ENCODE measurements at regions not wholly inside any gene's neighbourhood (a gene's known extent, or its start where the extent isn't known, plus 50 kb on each side); places are given as distances from the start of the nearest gene placed in this dataset.

DNA sequence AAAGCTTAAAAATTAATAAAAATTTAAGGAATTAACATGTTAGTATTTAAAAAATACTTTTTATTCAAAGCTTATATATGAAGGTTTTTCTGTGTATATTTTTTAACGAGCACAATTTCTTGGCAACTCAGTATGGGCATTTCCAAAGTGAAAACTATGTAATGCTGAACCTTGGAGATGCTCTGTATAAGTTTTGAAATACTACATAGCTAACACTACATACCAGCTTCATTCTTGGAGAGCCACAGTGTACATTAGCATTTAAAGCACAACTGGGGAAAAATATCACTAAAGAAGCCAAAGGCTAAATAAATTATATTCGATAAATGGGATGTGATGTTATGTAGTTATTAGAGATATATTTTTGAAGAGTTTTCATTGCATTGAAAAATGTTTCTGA lies 446.5 kb downstream of the CCDC85A start:
- Histone ChIP-seq H3K9ac (no peak overlapping the region), H3K4me3 (no peak overlapping the region), H3K27me3 (no peaks in the 10 kb centered on the region), H3F3A (ENCODE audit: low read depth) (no peaks in the 10 kb centered on the region), H3K4me1 (no peaks in the 10 kb centered on the region), H3K36me3 (no peaks in the 10 kb centered on the region), H3K79me2 (ENCODE audit: low read depth) (no peaks in the 10 kb centered on the region), H3K9me3 (ENCODE audit: low read depth) (no peaks in the 10 kb centered on the region), H2AFZ (replicated peaks) (no peak overlapping the region), H4K20me1 (ENCODE audit: low read depth) (no peaks in the 10 kb centered on the region), H3K27ac (no peak overlapping the region), H3K4me2 (no peak overlapping the region)
- no peaks in the 10 kb centered on the region for H3K4me1 Mint-ChIP-seq
- no peak overlapping the region for H3K27ac Mint-ChIP-seq
- no peak for DNase-seq (ENCODE audit: low spot score)
- H3K36me3 Mint-ChIP-seq, result no peaks in the 10 kb centered on the region
- H3K4me3 Mint-ChIP-seq, result no peak overlapping the region
- no peak for TF ChIP-seq CTCF (IDR thresholded peaks at IDR 0.05)
- TF ChIP-seq EZH2 (IDR thresholded peaks at IDR 0.05), result no peak
- no peak for TF ChIP-seq EZH2phosphoT487 (IDR thresholded peaks at IDR 0.05)
- H3K9me3 Mint-ChIP-seq, result peaks cover 2% of the 10 kb centered on the region
- no peaks in the 10 kb centered on the region for H3K27me3 Mint-ChIP-seq (ENCODE audit: insufficient read depth, low read depth)

- DNase-seq (ENCODE audit: low spot score), result no peak
- Histone ChIP-seq H3K79me2 (ENCODE audit: low read depth) (no peaks in the 10 kb centered on the region), H4K20me1 (ENCODE audit: low read depth) (no peaks in the 10 kb centered on the region), H3K9ac (no peak overlapping the region), H3K36me3 (no peaks in the 10 kb centered on the region), H2AFZ (replicated peaks) (no peak overlapping the region), H3K4me3 (no peak overlapping the region), H3K4me2 (no peak overlapping the region), H3F3A (ENCODE audit: low read depth) (no peaks in the 10 kb centered on the region), H3K9me3 (ENCODE audit: low read depth) (no peaks in the 10 kb centered on the region), H3K4me1 (no peaks in the 10 kb centered on the region), H3K27ac (no peak overlapping the region), H3K27me3 (no peaks in the 10 kb centered on the region)
- H3K4me1 Mint-ChIP-seq, result no peaks in the 10 kb centered on the region
- H3K36me3 Mint-ChIP-seq, result no peaks in the 10 kb centered on the region
- TF ChIP-seq CTCF (IDR thresholded peaks at IDR 0.05) (no peak), EZH2 (IDR thresholded peaks at IDR 0.05) (no peak), EZH2phosphoT487 (IDR thresholded peaks at IDR 0.05) (no peak)
- no peak overlapping the region for H3K4me3 Mint-ChIP-seq
- no peak overlapping the region for H3K27ac Mint-ChIP-seq
- H3K9me3 Mint-ChIP-seq, result no peaks in the 10 kb centered on the region
- H3K27me3 Mint-ChIP-seq (ENCODE audit: insufficient read depth, low read depth), result no peaks in the 10 kb centered on the region
Measured at GRCh38 chr2:56647997-56648396, 464.2 kb downstream of the CCDC85A start.

GRCh38 chr2:56648802-56649201 lies 465.0 kb downstream of the CCDC85A start:
- Histone ChIP-seq H3K4me1 (no peaks in the 10 kb centered on the region), H3K27me3 (no peaks in the 10 kb centered on the region), H3K4me3 (no peak overlapping the region), H4K20me1 (ENCODE audit: low read depth) (no peaks in the 10 kb centered on the region), H3F3A (ENCODE audit: low read depth) (no peaks in the 10 kb centered on the region), H3K4me2 (no peak overlapping the region), H3K36me3 (no peaks in the 10 kb centered on the region), H2AFZ (replicated peaks) (no peak overlapping the region), H3K27ac (no peak overlapping the region), H3K9me3 (ENCODE audit: low read depth) (no peaks in the 10 kb centered on the region), H3K9ac (no peak overlapping the region), H3K79me2 (ENCODE audit: low read depth) (no peaks in the 10 kb centered on the region)
- Mint-ChIP-seq H3K4me1 (no peaks in the 10 kb centered on the region), H3K9me3 (no peaks in the 10 kb centered on the region), H3K27me3 (ENCODE audit: insufficient read depth, low read depth) (no peaks in the 10 kb centered on the region), H3K4me3 (no peak overlapping the region), H3K36me3 (no peaks in the 10 kb centered on the region), H3K27ac (no peak overlapping the region)
- TF ChIP-seq CTCF (IDR thresholded peaks at IDR 0.05) (no peak), EZH2phosphoT487 (IDR thresholded peaks at IDR 0.05) (no peak), EZH2 (IDR thresholded peaks at IDR 0.05) (no peak)
- no peak for DNase-seq (ENCODE audit: low spot score)

GRCh38 chr2:56654936-56655335 lies 471.1 kb downstream of the CCDC85A start:
- Histone ChIP-seq H3K27ac (no peak overlapping the region), H3K36me3 (no peaks in the 10 kb centered on the region), H3K27me3 (no peaks in the 10 kb centered on the region), H3K9ac (no peak overlapping the region), H2AFZ (replicated peaks) (no peak overlapping the region), H3K4me1 (no peaks in the 10 kb centered on the region), H3F3A (ENCODE audit: low read depth) (no peaks in the 10 kb centered on the region), H4K20me1 (ENCODE audit: low read depth) (no peaks in the 10 kb centered on the region), H3K79me2 (ENCODE audit: low read depth) (no peaks in the 10 kb centered on the region), H3K4me3 (no peak overlapping the region), H3K4me2 (no peak overlapping the region), H3K9me3 (ENCODE audit: low read depth) (no peaks in the 10 kb centered on the region)
- Mint-ChIP-seq H3K9me3 (no peaks in the 10 kb centered on the region), H3K36me3 (no peaks in the 10 kb centered on the region), H3K4me1 (no peaks in the 10 kb centered on the region), H3K27me3 (ENCODE audit: insufficient read depth, low read depth) (no peaks in the 10 kb centered on the region), H3K27ac (no peak overlapping the region), H3K4me3 (no peak overlapping the region)
- DNase-seq (ENCODE audit: low spot score), result no peak
- TF ChIP-seq CTCF (IDR thresholded peaks at IDR 0.05), result no peak
- no peak for TF ChIP-seq EZH2phosphoT487 (IDR thresholded peaks at IDR 0.05)
- TF ChIP-seq EZH2 (IDR thresholded peaks at IDR 0.05), result no peak
